ENCODE measurements at regions not wholly inside any gene's neighbourhood (a gene's known extent, or its start where the extent isn't known, plus 50 kb on each side); places are given as distances from the start of the nearest gene placed in this dataset.
"Not testable (repeated sequence)": the region's sequence is repeated elsewhere in the genome, so short reads cannot be mapped to it uniquely, and the experiment has no call there.

DNA sequence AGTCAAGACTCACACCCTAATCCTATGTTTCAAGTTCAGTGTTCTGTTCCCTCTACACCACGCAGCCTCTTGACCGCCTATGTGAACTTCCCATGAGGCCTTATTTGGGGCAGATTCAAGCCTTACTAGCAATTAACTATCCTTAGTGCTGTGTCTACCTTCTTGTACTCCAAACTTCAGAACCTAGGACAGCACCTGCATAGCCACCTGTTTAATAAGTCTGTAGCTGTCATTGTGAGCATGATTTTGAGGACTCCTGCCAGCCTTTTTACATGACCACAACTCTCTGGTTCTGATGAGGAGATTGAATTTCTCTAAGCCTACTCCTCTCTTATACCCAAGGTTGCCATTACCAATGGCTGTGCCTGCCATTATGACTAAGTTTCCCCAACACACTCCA is 50.8 kb upstream of the PCSK1 start:
- H3K4me3 ChIP-seq (ENCODE audit: low read depth, low read length) = no peak overlapping the region
- peak; percentile 58 for DNase-seq (ENCODE audit: low read depth)
- TF ChIP-seq CTCF (IDR thresholded peaks at IDR 0.05; ENCODE audit: insufficient read depth, low read depth, low read length) = no peak

DNA sequence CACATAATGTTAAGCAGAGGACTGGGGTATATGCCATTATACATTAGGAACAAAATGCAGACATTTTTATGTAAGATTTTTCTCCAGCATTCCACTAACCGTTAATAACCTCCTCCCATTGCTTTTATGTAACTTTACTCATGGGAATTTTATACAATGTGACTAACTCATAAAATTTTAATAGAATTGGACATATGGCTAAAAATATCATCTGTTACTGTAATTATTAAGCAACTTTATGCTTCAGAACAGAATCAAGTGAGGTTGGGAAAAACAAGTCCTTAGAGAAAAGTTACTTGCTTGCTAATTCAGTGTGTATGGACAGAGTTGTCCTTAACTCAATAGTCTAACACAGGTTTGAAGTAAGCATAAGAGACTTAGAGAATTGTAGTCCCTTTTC is 54.8 kb upstream of the PCSK1 start:
- no peak for TF ChIP-seq CTCF (IDR thresholded peaks at IDR 0.05; ENCODE audit: insufficient read depth, low read depth, low read length)
- peak; percentile 11 for DNase-seq (ENCODE audit: low read depth)

DNA sequence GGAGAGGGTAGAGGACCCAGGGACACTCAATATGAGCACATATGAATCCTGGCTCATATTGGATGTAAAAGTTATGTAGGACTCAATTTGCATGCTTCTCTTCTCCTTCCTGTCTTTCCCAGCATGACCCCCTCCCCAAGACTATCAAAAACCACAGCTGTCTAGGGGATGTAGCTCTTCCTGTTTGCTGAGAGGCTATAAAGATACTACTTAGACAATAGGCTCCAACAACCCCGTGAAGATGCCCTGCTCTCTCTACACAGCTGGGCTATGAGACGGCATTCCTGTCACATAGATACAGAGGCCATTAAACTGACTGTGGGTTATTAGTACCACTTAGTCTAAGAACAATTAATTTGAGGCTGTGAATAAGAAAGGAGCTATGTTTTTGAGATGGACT is 56.5 kb upstream of the PCSK1 start:
- H3K4me3 ChIP-seq (ENCODE audit: low read depth, low read length) = no peak overlapping the region
- no peak for TF ChIP-seq CTCF (IDR thresholded peaks at IDR 0.05; ENCODE audit: insufficient read depth, low read depth, low read length)
- DNase-seq (ENCODE audit: low read depth) = no peak

More for the DNA sequence above, 54.8 kb upstream of the PCSK1 start:
- no peak overlapping the region for H3K4me3 ChIP-seq (ENCODE audit: low read depth, low read length)

DNA sequence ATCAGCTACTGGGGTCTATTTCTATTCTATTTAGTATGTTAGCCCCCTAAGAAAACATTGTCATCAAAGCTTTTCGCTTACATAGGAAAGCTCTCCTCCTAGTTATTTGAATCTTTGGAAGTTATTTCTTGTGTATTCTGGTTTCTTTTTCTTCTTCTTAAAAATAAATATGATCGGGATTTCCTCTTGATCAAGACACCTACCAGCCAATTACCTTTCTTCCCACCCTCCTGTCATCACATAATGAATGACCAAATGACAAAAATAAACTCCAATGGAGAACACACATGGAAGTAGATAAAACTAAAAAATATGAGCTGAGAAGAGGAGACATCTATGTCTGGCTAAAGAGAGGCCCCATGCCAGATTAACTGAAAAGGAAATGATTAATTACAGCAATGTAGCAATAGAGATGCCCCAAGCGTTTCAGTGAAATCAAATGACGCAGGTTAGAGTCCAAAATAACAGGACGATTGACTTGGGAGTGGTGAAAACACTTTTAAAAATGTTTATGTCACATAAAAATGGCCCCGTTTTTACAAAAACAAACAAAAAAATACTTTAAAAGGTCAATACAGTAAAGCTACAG is 59.5 kb upstream of the PCSK1 start:
- no peak overlapping the region for H3K4me3 ChIP-seq (ENCODE audit: low read depth, low read length)
- no peak for TF ChIP-seq CTCF (IDR thresholded peaks at IDR 0.05; ENCODE audit: insufficient read depth, low read depth, low read length)
- DNase-seq (ENCODE audit: low read depth) = peak; percentile 84

- TF ChIP-seq CTCF (IDR thresholded peaks at IDR 0.05; ENCODE audit: insufficient read depth, low read depth, low read length) = no peak
- H3K4me3 ChIP-seq (ENCODE audit: low read depth, low read length) = no peak overlapping the region
- no peak for DNase-seq (ENCODE audit: low read depth)
Observed at GRCh38 chr5:96493219-96493790, 60.3 kb upstream of the PCSK1 start.

- H3K4me3 ChIP-seq (ENCODE audit: low read depth, low read length) = not testable (repeated sequence)
Observed at GRCh38 chr5:96495412-96495811, 62.4 kb upstream of the PCSK1 start.

DNA sequence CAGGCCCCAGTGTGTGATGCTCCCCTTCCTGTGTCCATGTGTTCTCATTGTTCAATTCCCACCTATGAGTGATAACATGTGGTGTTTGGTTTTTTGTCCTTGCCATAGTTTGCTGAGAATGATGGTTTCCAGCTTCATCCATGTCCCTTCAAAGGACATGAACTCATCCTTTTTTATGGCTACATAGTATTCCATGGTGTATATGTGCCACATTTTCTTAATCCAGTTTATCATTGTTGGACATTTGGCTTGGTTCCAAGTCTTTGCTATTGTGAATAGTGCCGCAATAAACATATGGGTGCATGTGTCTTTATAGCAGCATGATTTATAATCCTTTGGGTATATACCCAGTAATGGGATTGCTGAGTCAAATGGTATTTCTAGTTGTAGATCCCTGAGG is 64.0 kb upstream of the PCSK1 start:
- H3K4me3 ChIP-seq (ENCODE audit: low read depth, low read length); DNase-seq (ENCODE audit: low read depth): not testable (repeated sequence)

More at GRCh38 chr5:96495412-96495811, 62.4 kb upstream of the PCSK1 start:
- DNase-seq (ENCODE audit: low read depth) = not testable (repeated sequence)

DNA sequence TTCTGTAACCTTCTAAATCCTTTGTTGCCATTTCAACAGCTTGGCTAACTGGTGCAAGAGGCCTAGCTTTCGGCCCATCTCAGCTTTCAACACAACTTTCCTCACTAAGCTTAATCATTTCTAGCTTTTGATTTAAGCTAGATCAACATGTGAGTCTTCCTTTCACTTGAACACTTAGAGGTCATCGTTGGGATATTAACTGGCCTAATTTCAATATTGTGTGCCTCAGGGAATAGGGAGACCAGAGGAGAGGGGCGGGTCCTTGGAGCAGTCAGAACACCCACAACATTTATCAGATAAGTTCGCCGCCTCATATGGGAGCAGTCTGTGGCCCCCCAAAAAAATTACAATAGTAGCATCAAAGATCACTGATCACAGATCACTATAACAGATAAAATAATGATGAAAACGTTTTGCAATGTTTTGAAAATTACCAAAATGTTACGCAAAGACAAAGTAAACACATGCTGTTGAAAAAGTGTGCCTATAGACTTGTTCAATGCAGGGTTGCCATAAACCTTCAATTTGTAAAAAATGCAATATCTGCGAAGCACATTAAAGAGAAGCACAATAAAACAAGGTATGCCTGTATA is 66.8 kb upstream of the PCSK1 start:
- H3K4me3 ChIP-seq (ENCODE audit: low read depth, low read length) = no peak overlapping the region
- no peak for TF ChIP-seq CTCF (IDR thresholded peaks at IDR 0.05; ENCODE audit: insufficient read depth, low read depth, low read length)
- no peak for DNase-seq (ENCODE audit: low read depth)

Measured in fibroblast of villous mesenchyme (primary cell).